Heart left ventricle (tissue), 16 donors: ENCODE measurements at regions not wholly inside any gene's neighbourhood (a gene's known extent, or its start where the extent isn't known, plus 50 kb on each side); places are given as distances from the start of the nearest gene placed in this dataset.

Source experiments
- ATAC-seq, 4 donors: fragments of 200-7000 bp; cut with Tn5 transposase; one replicate each; pipeline ENCODE4 v1.9.1; 2020 to 2022; ENCODE audit warnings: moderate library complexity in 4 of 4, mild to moderate bottlenecking in 3 of 4, moderate number of reproducible peaks in 1 of 4
- DNase-seq, 5 donors: peaks; one replicate each; pipeline ENCODE4 v3.0.0-alpha.2; 2020
- H3K27ac ChIP-seq, 12 donors: fragments of 200-600 bp; sonication (generic) in 4 of 12; one replicate each; pipeline versions ENCODE4 v1.5.0 to v1.8.0; 2016 to 2022; ENCODE audit warnings: mild to moderate bottlenecking in 2 of 12
- H3K27me3 ChIP-seq, 9 donors: fragments of 200-600 bp; sonication (generic) in 2 of 9; one replicate each; pipeline versions ENCODE4 v1.5.1 to v1.8.0; 2016 to 2022; ENCODE audit warnings: mild to moderate bottlenecking in 3 of 9
- H3K36me3 ChIP-seq, 9 donors: fragments of 200-600 bp; sonication (generic) in 2 of 9; one replicate each; pipeline versions ENCODE4 v1.5.0 to v1.8.0; 2018 to 2022; ENCODE audit warnings: mild to moderate bottlenecking in 2 of 9
- H3K4me1 ChIP-seq, 12 donors: fragments of 200-600 bp; sonication (generic) in 4 of 12; one replicate each; pipeline versions ENCODE4 v1.5.0 to v1.8.0; 2016 to 2022; ENCODE audit warnings: mild to moderate bottlenecking in 3 of 12
- H3K4me3 ChIP-seq, 12 donors: fragments of 200-600 bp; sonication (generic) in 4 of 12; one replicate each; pipeline versions ENCODE4 v1.5.0 to v1.8.0; 2017 to 2022; ENCODE audit warnings: mild to moderate bottlenecking in 9 of 12, moderate library complexity in 4 of 12
- H3K9me3 ChIP-seq, 12 donors: fragments of 200-600 bp; sonication (generic) in 4 of 12; one replicate each; pipeline versions ENCODE4 v1.5.0 to v1.8.0; 2016 to 2022; ENCODE audit warnings: mild to moderate bottlenecking in 1 of 12
- POLR2A ChIP-seq, 2 donors: fragments of 450-650 bp; IDR thresholded peaks; one replicate each; pipeline ENCODE4 v1.6.1; 2017; ENCODE audit warnings: antibody characterized with exemption in 2 of 2, mild to moderate bottlenecking in 2 of 2, moderate library complexity in 2 of 2
- WGBS, 4 donors: extraction: QIAGEN DNeasy Blood & Tissue Kit in 2 of 4; methylation state at CpG; one replicate each; pipeline versions ENCODE4 v1.1.5 to v1.1.7; 2013 to 2018; 5-methylcytosine and 5-hydroxymethylcytosine counted together
- intact Hi-C, 10 donors: fragments of 100-400 bp; cut with DNase I; formaldehyde crosslinking; loops; one replicate each; pipeline versions ENCODE4 v1.11.1 to v1.14.2; 2022
- TF ChIP-seq, protein P1 (sequence below), 12 donors: fragments of 200-600 bp; sonication (generic) in 4 of 12; IDR thresholded peaks; one replicate each; pipeline versions ENCODE4 v1.5.0 to v1.8.0; 2018 to 2022; ENCODE audit warnings: antibody characterized with exemption in 12 of 12, mild to moderate bottlenecking in 5 of 12
- donor health status: ischemic (EF 13 %, LVEDD 7.1; RV severe dilation, severe dysfunction).
- donor health status: healthy with polysubstance abuse.
- donor health status: DM: no; HTN: yes; CAD: no.
- donor health status: DM: no; HTN: no; CAD: no.
- donor health status: ischemic (EF 25% LVEDD 6.9; RV normal size, moderate dysfunction).
- donor health status: ischemic (EF 25% LVEDD 5.7; RV mildly dilated, moderate dysfunction).
- donor health status: healthy.
- donor health status: DM: yes; HTN: yes; CAD: no.
- donor health status: ischemic (EF 35%, LVEDD 5.7; RV mildly dilated, moderate dysfunction).
- donor health status: nonischemic (EF 11% LVEDD 7.7; RV severe dilation, severe dysfunction).
- donor health status: DM: yes; HTN: yes; CAD: no.
- donor health status: PGD.
- donor health status: ischemic (EF 29% LVEDD 5.4; RV normal size, mild dysfunction).
- donor health status: nonischemic (EF 23%, LVEDD 6.1; RV moderate dilation, normal function).

- WGBS, 4 donors = 87 to 100% (median 95%) methylated on average over 2 of the region's 2 CpGs
- TF ChIP-seq, protein P1, sequence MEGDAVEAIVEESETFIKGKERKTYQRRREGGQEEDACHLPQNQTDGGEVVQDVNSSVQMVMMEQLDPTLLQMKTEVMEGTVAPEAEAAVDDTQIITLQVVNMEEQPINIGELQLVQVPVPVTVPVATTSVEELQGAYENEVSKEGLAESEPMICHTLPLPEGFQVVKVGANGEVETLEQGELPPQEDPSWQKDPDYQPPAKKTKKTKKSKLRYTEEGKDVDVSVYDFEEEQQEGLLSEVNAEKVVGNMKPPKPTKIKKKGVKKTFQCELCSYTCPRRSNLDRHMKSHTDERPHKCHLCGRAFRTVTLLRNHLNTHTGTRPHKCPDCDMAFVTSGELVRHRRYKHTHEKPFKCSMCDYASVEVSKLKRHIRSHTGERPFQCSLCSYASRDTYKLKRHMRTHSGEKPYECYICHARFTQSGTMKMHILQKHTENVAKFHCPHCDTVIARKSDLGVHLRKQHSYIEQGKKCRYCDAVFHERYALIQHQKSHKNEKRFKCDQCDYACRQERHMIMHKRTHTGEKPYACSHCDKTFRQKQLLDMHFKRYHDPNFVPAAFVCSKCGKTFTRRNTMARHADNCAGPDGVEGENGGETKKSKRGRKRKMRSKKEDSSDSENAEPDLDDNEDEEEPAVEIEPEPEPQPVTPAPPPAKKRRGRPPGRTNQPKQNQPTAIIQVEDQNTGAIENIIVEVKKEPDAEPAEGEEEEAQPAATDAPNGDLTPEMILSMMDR (IDR thresholded peaks at IDR 0.05) = no peak
- TF ChIP-seq POLR2A (IDR thresholded peaks at IDR 0.05) = no peak
- no peak for ATAC-seq
- H3K27ac ChIP-seq = no peak overlapping the region
- H3K27me3 ChIP-seq = no peaks in the 10 kb centered on the region
- no peaks in the 10 kb centered on the region for H3K9me3 ChIP-seq
- no peak for DNase-seq
- intact Hi-C loops = no loop called here
- H3K4me1 ChIP-seq = no peaks in the 10 kb centered on the region
- H3K36me3 ChIP-seq = no peaks in the 10 kb centered on the region
- no peak overlapping the region for H3K4me3 ChIP-seq
These were observed 94.6 kb upstream of the TAS2R1 start for GRCh38 chr5:9724707-9725106.

- intact Hi-C loops = no loop called here
- ATAC-seq (no peak), DNase-seq (no peak)
- whole genome bisulfite sequencing, 4 donors = 76 to 88% (median 83%) methylated on average over 4 of the region's 4 CpGs
- Histone ChIP-seq H3K4me3 (no peak overlapping the region), H3K27me3 (no peaks in the 10 kb centered on the region), H3K9me3 (no peaks in the 10 kb centered on the region), H3K36me3 (no peaks in the 10 kb centered on the region), H3K27ac (no peak overlapping the region), H3K4me1 (no peaks in the 10 kb centered on the region)
- TF ChIP-seq, protein P1 (IDR thresholded peaks at IDR 0.05) = no peak
- no peak for TF ChIP-seq POLR2A (IDR thresholded peaks at IDR 0.05)
These were observed 92.5 kb upstream of the TAS2R1 start for GRCh38 chr5:9722601-9723180.

DNA sequence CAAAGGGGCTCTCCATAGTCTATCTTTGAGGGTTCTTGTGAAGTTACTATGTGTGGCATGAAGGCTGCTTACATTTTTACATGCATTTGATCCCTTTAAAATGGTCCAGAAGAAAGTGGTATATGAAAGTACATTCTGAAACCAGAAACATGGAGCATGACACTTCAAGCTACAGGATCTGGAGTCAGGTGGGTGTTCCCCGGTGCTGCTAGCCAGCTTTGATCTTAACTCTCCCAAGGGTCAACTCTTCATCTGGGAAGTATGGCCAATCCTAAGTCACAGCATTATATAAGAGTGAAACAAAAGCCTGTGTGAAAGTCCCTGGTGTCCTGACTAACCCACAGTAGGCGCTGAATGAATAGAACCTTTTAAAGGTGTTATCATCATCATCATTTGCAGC lies 91.0 kb upstream of the TAS2R1 start:
- TF ChIP-seq, protein P1 (IDR thresholded peaks at IDR 0.05) = no peak
- no peak for TF ChIP-seq POLR2A (IDR thresholded peaks at IDR 0.05)
- Histone ChIP-seq H3K27me3 (no peaks in the 10 kb centered on the region), H3K4me3 (no peak overlapping the region), H3K36me3 (no peaks in the 10 kb centered on the region), H3K27ac (no peak overlapping the region), H3K4me1 (no peaks in the 10 kb centered on the region), H3K9me3 (no peaks in the 10 kb centered on the region)
- DNase-seq (no peak), ATAC-seq (no peak)
- intact Hi-C loops = no loop called here
- WGBS, 4 donors = 70 to 90% (median 82%) methylated on average over 2 of the region's 2 CpGs

GRCh38 chr5:9720361-9720760 lies 90.2 kb upstream of the TAS2R1 start:
- ATAC-seq (no peak), DNase-seq (no peak)
- no peaks in the 10 kb centered on the region for H3K9me3 ChIP-seq
- H3K4me3 ChIP-seq = no peak overlapping the region
- no peaks in the 10 kb centered on the region for H3K4me1 ChIP-seq
- no peaks in the 10 kb centered on the region for H3K36me3 ChIP-seq
- intact Hi-C loops = no loop called here
- 76 to 86% (median 78%) methylated on average over 5 of the region's 5 CpGs for WGBS, 4 donors
- no peak overlapping the region for H3K27ac ChIP-seq
- no peak for TF ChIP-seq POLR2A (IDR thresholded peaks at IDR 0.05)
- TF ChIP-seq, protein P1 (IDR thresholded peaks at IDR 0.05) = no peak
- H3K27me3 ChIP-seq = no peaks in the 10 kb centered on the region
